D721Med (cell line): ENCODE measurements at regions not wholly inside any gene's neighbourhood (a gene's known extent, or its start where the extent isn't known, plus 50 kb on each side); places are given as distances from the start of the nearest gene placed in this dataset.
"Not testable (repeated sequence)": the region's sequence is repeated elsewhere in the genome, so short reads cannot be mapped to it uniquely, and the experiment has no call there.

ENCODE experiments used
- DNase-seq: peaks from one replicate; pipeline ENCODE4 v3.0.0; 2011; ENCODE audit warnings: low spot score; ENCODE audit not compliant: insufficient read length
- FAIRE-seq: peaks from 2 replicates; lab custom pipeline; 2011; peaks lifted over from hg19 to GRCh38; lab: Jason Lieb, UNC
- TF ChIP-seq, protein P1 (sequence below): IDR thresholded peaks from 2 replicates; pipeline ENCODE4 v1.5.1; 2012; ENCODE audit warnings: mild to moderate bottlenecking, control low read depth; ENCODE audit not compliant: insufficient read depth; ENCODE audit errors: missing control alignments

DNA sequence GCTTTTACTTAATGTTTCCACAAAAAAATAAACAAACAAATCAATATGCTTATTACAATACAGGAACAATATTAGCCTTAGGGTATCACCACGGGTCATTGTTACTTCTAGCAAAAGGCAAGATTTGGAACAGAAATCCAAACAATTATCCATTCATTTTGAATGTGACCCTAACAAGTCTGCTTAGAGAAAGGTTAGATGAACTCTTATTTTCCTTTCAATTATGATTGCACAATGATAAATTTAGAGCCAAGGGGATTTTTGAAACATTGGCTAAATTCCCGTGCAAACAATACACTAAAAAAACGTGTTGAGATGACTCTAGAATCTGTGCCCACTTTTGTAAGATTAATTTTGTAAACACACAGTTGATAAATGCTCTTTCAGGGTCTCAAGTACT is 474.7 kb downstream of the PCDH7 start:
- TF ChIP-seq, protein P1, sequence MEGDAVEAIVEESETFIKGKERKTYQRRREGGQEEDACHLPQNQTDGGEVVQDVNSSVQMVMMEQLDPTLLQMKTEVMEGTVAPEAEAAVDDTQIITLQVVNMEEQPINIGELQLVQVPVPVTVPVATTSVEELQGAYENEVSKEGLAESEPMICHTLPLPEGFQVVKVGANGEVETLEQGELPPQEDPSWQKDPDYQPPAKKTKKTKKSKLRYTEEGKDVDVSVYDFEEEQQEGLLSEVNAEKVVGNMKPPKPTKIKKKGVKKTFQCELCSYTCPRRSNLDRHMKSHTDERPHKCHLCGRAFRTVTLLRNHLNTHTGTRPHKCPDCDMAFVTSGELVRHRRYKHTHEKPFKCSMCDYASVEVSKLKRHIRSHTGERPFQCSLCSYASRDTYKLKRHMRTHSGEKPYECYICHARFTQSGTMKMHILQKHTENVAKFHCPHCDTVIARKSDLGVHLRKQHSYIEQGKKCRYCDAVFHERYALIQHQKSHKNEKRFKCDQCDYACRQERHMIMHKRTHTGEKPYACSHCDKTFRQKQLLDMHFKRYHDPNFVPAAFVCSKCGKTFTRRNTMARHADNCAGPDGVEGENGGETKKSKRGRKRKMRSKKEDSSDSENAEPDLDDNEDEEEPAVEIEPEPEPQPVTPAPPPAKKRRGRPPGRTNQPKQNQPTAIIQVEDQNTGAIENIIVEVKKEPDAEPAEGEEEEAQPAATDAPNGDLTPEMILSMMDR: no peak
- FAIRE-seq: no peak
- no peak for DNase-seq

DNA sequence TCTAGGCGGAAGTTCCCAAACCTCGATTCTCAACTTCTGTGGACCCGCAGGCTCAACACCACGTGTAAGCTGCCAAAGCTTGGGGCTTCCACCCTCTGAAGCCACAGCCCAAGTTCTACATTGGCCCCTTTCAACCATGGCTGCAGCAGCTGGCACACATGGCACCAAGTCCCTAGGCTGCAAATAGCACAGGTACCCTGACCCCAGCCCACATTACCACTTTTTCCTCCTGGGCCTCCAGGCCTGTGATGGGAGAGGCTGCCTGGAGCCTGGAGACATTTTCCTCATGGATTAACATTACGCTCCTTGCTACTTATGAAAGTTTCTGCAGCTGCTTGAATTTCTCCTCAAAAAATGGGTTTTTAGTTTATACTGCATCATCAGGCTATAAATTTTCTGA is 479.5 kb downstream of the PCDH7 start:
- FAIRE-seq (no peak), DNase-seq (no peak)
- TF ChIP-seq, protein P1: no peak

DNA sequence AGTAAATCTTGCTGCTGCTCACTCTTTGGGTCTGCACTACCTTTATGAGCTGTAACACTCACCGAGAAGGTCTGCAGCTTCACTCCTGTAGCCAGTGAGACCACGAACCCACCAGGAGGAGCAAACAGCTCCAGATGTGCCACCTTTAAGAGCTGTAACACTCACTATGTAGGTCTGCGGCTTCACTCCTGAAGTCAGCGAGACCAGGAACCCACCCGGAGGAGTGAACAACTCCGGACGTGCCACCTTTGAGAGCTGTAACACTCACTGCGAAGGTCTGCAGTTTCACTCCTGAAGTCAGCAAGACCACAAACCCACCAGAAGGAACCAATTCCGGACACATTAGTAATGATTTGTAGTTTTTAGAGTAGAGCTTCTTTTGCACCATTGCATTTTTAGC is 481.9 kb downstream of the PCDH7 start:
- FAIRE-seq, DNase-seq: not testable (repeated sequence)

DNA sequence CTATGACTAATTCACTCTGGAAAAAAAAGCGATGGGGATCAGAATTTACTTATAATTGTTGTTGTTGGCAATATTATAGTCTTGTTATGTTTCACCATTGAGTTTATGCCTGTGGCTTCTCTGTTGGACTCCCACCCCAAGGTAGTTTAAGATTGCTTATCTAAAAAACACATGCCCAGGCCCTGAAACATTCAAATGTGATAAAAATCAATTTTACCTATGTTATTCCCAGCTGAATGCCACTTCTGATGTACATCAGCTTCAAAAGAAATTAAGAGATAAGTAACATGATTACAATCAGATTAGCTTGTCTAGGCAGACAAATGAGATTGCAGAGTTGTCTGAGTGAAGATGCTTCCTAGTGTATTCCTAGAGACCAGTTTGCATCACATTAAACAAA is 484.7 kb downstream of the PCDH7 start:
- FAIRE-seq (peak; percentile 21), DNase-seq (no peak)
- TF ChIP-seq, protein P1: no peak

DNA sequence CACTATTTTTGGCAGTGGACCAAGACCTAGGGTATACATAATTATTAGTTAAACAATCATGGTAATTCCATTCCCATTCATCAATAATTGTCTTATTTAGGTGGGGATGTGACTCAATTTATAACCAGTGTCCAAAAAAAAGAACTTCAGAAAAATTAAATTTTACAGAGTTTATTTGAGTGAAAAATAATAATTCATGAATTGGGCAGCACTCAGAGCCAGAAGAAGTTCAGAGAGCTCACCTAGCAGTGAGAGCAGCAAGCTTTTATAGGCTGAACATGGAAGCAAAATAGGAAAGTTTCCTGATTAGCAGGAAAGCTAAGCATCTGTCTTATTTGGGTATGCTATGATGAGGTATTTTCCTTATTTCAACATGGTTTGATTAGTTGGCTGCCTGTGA is 500.8 kb downstream of the PCDH7 start:
- DNase-seq: no peak
- FAIRE-seq: no peak
- TF ChIP-seq, protein P1: no peak

DNA sequence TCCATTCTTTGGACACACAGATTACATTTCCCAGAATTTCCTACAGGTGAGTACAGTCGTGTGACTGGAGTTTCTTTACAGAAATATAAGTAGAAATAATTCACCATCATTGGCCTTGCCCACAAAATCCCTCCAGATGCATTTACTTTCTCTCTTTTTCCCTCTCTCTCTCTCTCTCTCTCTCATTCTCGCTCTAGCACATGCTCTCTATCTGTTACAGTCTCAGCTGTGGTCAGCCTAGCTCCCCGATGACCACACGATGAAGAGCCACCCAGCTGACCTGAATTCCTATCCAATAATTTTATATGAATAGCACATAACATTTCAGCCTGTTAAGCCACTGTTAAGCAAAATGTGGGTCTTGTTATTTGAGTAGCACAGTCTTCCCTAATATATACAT is 507.9 kb downstream of the PCDH7 start:
- DNase-seq (no peak), FAIRE-seq (no peak)
- TF ChIP-seq, protein P1: no peak

DNA sequence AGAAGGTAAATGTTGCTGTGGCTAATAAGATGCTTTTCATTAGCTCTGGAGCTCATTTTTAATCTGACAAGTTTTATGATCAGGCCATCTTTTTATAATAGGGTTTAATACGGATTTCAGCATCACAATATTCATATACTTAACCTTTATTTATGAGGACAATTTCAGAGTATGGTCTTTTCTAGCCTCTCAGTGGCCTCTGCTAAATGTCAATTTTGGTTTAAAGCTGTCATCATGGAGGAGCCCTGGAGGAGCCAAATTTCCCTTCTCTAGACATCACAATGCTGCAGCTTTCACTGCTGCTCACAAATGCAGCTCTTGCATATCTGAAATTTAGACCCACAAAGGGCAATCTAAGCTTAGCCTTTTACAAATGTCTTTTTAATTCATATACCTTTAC is 510.4 kb downstream of the PCDH7 start:
- FAIRE-seq: no peak
- TF ChIP-seq, protein P1: no peak

DNA sequence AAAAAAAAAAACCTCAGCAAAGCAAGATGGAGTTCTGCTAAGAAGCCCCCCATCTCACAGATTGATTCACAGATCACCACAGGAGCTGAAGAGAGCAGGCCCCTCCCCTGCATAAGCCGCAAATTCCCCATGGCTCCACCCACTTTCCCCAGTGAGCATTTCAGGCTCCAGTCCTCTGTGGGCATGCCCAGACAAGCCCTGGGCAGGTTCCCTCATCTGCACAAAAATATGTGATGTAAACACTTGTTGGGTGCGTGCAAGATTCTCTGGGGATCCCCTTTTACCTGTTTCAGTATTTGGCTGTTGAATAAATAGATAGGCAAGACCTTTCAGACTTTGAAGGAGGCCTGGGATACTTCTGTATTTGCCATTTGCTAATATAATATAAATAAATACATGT is 514.3 kb downstream of the PCDH7 start:
- DNase-seq (no peak), FAIRE-seq (no peak)
- TF ChIP-seq, protein P1: no peak

More for the DNA sequence above, 510.4 kb downstream of the PCDH7 start:
- DNase-seq: no peak
